CD14-positive monocyte (primary cell): ENCODE measurements at regions not wholly inside any gene's neighbourhood (a gene's known extent, or its start where the extent isn't known, plus 50 kb on each side); places are given as distances from the start of the nearest gene placed in this dataset.

ENCODE experiments used
- DNase-seq, 3 donors: peaks; one replicate each; pipeline ENCODE4 v3.0.0-alpha.2; 2011 to 2022
- H2AFZ ChIP-seq: 2 replicates; pipeline ENCODE4 v1.6.0; 2012; ENCODE audit warnings: mild to moderate bottlenecking, low read depth, low read length, inconsistent platforms; ENCODE audit not compliant: insufficient read depth, poor library complexity, severe bottlenecking
- H3K27ac ChIP-seq, 2 donors: 1 replicate in 1 of 2; 2 replicates in 1 of 2; pipeline ENCODE4 v1.5.1; 2012 to 2013; ENCODE audit warnings: low read length in 2 of 2, control low read depth in 1 of 2, inconsistent platforms in 1 of 2, low read depth in 1 of 2, mild to moderate bottlenecking in 1 of 2
- H3K27me3 ChIP-seq, 2 donors: one replicate each; pipeline versions ENCODE4 v1.6.0 to v1.6.1; 2011 to 2013; ENCODE audit warnings: low read length in 2 of 2; ENCODE audit not compliant: control insufficient read depth in 2 of 2, insufficient read depth in 2 of 2
- H3K36me3 ChIP-seq, 2 donors: replicated peaks in 1 of 2; 1 replicate in 1 of 2; 2 replicates in 1 of 2; pipeline versions ENCODE4 v1.5.1 to v1.6.1; 2012 to 2013; ENCODE audit warnings: low read length in 2 of 2, control low read depth in 1 of 2, inconsistent platforms in 1 of 2, mild to moderate bottlenecking in 1 of 2; ENCODE audit not compliant: insufficient read depth in 2 of 2, control insufficient read depth in 1 of 2
- H3K4me1 ChIP-seq, 2 donors: 1 replicate in 1 of 2; 2 replicates in 1 of 2; pipeline versions ENCODE4 v1.5.1 to v1.6.1; 2012 to 2013; ENCODE audit warnings: low read length in 2 of 2, control low read depth in 1 of 2, inconsistent platforms in 1 of 2, mild to moderate bottlenecking in 1 of 2, moderate library complexity in 1 of 2; ENCODE audit not compliant: insufficient read depth in 2 of 2, control insufficient read depth in 1 of 2
- H3K4me2 ChIP-seq: replicated peaks from 2 replicates; pipeline ENCODE3; 2012; ENCODE audit warnings: low read length, moderate library complexity, mild to moderate bottlenecking; ENCODE audit not compliant: poor library complexity, severe bottlenecking; ENCODE audit errors: extremely low read depth
- H3K4me3 ChIP-seq, 3 experiments: fragments of 200-600 bp in 1 of 3; sonication (generic) in 1 of 3; replicated peaks in 1 of 3; 1 replicate in 2 of 3; 2 replicates in 1 of 3; pipeline ENCODE4 v1.5.1; 2011 to 2013; ENCODE audit warnings: low read length in 3 of 3, mild to moderate bottlenecking in 3 of 3, control low read depth in 2 of 3, low read depth in 2 of 3, inconsistent platforms in 1 of 3, moderate library complexity in 1 of 3
- H3K79me2 ChIP-seq: 2 replicates; pipeline ENCODE4 v1.6.0; 2012; ENCODE audit warnings: mild to moderate bottlenecking, control low read depth, inconsistent platforms, low read length, moderate library complexity; ENCODE audit not compliant: insufficient read depth
- H3K9ac ChIP-seq: 2 replicates; pipeline ENCODE4 v1.6.0; 2017; ENCODE audit warnings: low read length, mild to moderate bottlenecking; ENCODE audit not compliant: insufficient read depth, poor library complexity, severe bottlenecking
- H3K9me3 ChIP-seq, 2 donors: replicated peaks in 1 of 2; 1 replicate in 1 of 2; 2 replicates in 1 of 2; pipeline versions ENCODE4 v1.5.1 to v1.6.1; 2012 to 2013; ENCODE audit warnings: low read length in 2 of 2, control low read depth in 1 of 2; ENCODE audit not compliant: control insufficient read depth in 1 of 2, insufficient read depth in 1 of 2
- H4K20me1 ChIP-seq: 2 replicates; pipeline ENCODE4 v1.6.0; 2012; ENCODE audit warnings: mild to moderate bottlenecking, low read length, control low read depth, moderate library complexity; ENCODE audit not compliant: insufficient read depth
- H3K27ac Mint-ChIP-seq, 7 donors: one replicate each; pipeline ENCODE4 v1.8.0; 2020; ENCODE audit warnings: mild to moderate bottlenecking in 7 of 7, mixed read lengths in 7 of 7, moderate library complexity in 6 of 7, inconsistent platforms in 2 of 7
- H3K27me3 Mint-ChIP-seq, 3 donors: one replicate each; pipeline ENCODE4 v1.8.0; 2021 to 2022; ENCODE audit warnings: low read depth in 3 of 3, mild to moderate bottlenecking in 3 of 3, mixed read lengths in 3 of 3, moderate library complexity in 3 of 3, inconsistent platforms in 1 of 3
- H3K36me3 Mint-ChIP-seq, 2 donors: one replicate each; pipeline ENCODE4 v1.8.0; 2020; ENCODE audit warnings: mixed read lengths in 2 of 2, inconsistent platforms in 1 of 2, mild to moderate bottlenecking in 1 of 2
- H3K4me1 Mint-ChIP-seq: one replicate; pipeline ENCODE4 v1.8.0; 2020; ENCODE audit warnings: mild to moderate bottlenecking, mixed read lengths
- H3K4me3 Mint-ChIP-seq, 2 donors: one replicate each; pipeline ENCODE4 v1.8.0; 2020; ENCODE audit warnings: mild to moderate bottlenecking in 2 of 2, mixed read lengths in 2 of 2, moderate library complexity in 1 of 2
- H3K9me3 Mint-ChIP-seq, 7 donors: one replicate each; pipeline ENCODE4 v1.8.0; 2020 to 2022; ENCODE audit warnings: mixed read lengths in 7 of 7, mild to moderate bottlenecking in 6 of 7, moderate library complexity in 6 of 7, inconsistent platforms in 2 of 7
- CTCF ChIP-seq: fragments of 200-600 bp; IDR thresholded peaks from one replicate; pipeline ENCODE4 v1.8.0; 2022; ENCODE audit warnings: antibody characterized with exemption, mild to moderate bottlenecking
- WGBS: methylation state at CpG from one replicate; pipeline ENCODE4 v1.1.5; 2013; ENCODE audit warnings: missing lambda C conversion rate; ENCODE audit not compliant: insufficient coverage; 5-methylcytosine and 5-hydroxymethylcytosine counted together
- intact Hi-C, 2 donors: fragments of 100-400 bp; cut with micrococcal nuclease; formaldehyde crosslinking; loops; one replicate each; pipeline versions ENCODE4 v1.15.0 to v1.15.1; 2023

- H3K4me3 ChIP-seq, result no peak overlapping the region
- no peak for DNase-seq
- H3K4me3 Mint-ChIP-seq, result no peak overlapping the region
- peaks cover 11% of the 10 kb centered on the region for H3K4me1 Mint-ChIP-seq
- no peaks in the 10 kb centered on the region for H3K9me3 ChIP-seq
- H3K27me3 ChIP-seq, result peaks cover 2 to 6% of the 10 kb centered on the region in 2 donors
- no peak overlapping the region for H3K27ac Mint-ChIP-seq
- no peak for TF ChIP-seq CTCF
- H3K36me3 Mint-ChIP-seq, result no peaks in the 10 kb centered on the region
- H3K4me1 ChIP-seq, result no peaks in the 10 kb centered on the region
- no peaks in the 10 kb centered on the region for H4K20me1 ChIP-seq
- H3K9me3 Mint-ChIP-seq, result no peaks in the 10 kb centered on the region
- intact Hi-C loops, result no loop called here
- no peak overlapping the region for H3K9ac ChIP-seq
- H2AFZ ChIP-seq, result no peak overlapping the region
- peaks cover 3 to 7% (median 6%) of the 10 kb centered on the region in 3 donors for H3K27me3 Mint-ChIP-seq
- no peak overlapping the region for H3K27ac ChIP-seq
- no peak overlapping the region for H3K4me2 ChIP-seq
- H3K36me3 ChIP-seq, result no peaks in the 10 kb centered on the region
- no peaks in the 10 kb centered on the region for H3K79me2 ChIP-seq
These were observed 123.3 kb upstream of the CWC22 start for GRCh38 chr2:180130403-180130802.

GRCh38 chr2:180128861-180129260 is 121.8 kb upstream of the CWC22 start:
- Mint-ChIP-seq H3K4me3 (no peak overlapping the region), H3K9me3 (no peaks in the 10 kb centered on the region), H3K27me3 (peaks cover 3 to 7% (median 6%) of the 10 kb centered on the region in 3 donors), H3K27ac (no peak overlapping the region), H3K36me3 (no peaks in the 10 kb centered on the region), H3K4me1 (peaks cover 12% of the 10 kb centered on the region)
- Histone ChIP-seq H3K4me1 (no peaks in the 10 kb centered on the region), H3K4me3 (no peak overlapping the region), H4K20me1 (no peaks in the 10 kb centered on the region), H3K4me2 (no peak overlapping the region), H3K9ac (no peak overlapping the region), H3K79me2 (no peaks in the 10 kb centered on the region), H3K27me3 (peaks cover 2 to 6% of the 10 kb centered on the region in 2 donors), H3K36me3 (no peaks in the 10 kb centered on the region), H3K9me3 (no peaks in the 10 kb centered on the region), H2AFZ (no peak overlapping the region), H3K27ac (no peak overlapping the region)
- intact Hi-C loops, result loop anchor here (5.0 to 10.0 kb wide), 2 partner anchors 926 to 928 kb away; no protein-coding TSS in a partner anchor
- no peak for TF ChIP-seq CTCF
- no peak for DNase-seq
- WGBS, result no CpG with 5 or more reads among the region's 2 CpGs
